ENCODE measurements at regions not wholly inside any gene's neighbourhood (a gene's known extent, or its start where the extent isn't known, plus 50 kb on each side); places are given as distances from the start of the nearest gene placed in this dataset.
"Not testable (repeated sequence)": the region's sequence is repeated elsewhere in the genome, so short reads cannot be mapped to it uniquely, and the experiment has no call there.

DNA sequence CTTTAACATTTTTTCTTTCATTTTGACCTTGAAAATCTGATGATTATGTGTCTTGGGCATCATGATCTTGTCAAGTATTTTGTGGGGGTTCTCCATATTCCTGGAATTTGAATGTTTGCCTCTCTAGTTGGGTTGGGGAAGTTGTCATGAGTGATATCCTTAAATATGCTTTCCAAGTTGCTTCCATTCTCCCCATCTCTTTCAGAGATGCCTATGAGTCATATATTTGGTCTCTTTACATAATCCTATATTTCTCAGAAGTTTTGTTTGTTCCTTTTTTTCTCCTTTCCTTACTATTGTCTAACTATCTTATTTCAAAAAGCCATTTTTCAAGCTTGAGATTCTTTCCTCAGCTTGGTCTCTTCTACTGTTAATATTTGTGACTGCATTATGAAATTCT is 69.0 kb upstream of the CCDC80 start:
- Histone ChIP-seq H3K36me3 (no peaks in the 10 kb centered on the region), H3K4me3 (no peak overlapping the region), H3K4me1 (no peaks in the 10 kb centered on the region), H3K9me3 (peaks cover 0 to 5% (median 0%) of the 10 kb centered on the region in 4 donors), H3K27ac (replicated peaks in 1 of 4) (no peak overlapping the region), H3K27me3 (no peaks in the 10 kb centered on the region)
- TF ChIP-seq CTCF (IDR thresholded peaks at IDR 0.05) (no peak), EP300 (IDR thresholded peaks at IDR 0.05) (no peak), POLR2A (IDR thresholded peaks at IDR 0.05; ENCODE audit: low read depth) (no peak), POLR2AphosphoS5 (IDR thresholded peaks at IDR 0.05) (no peak)
- intact Hi-C loops (cut with DNase I), result no loop called here
- DNase-seq (ENCODE audit: extremely low spot score), result no peak

DNA sequence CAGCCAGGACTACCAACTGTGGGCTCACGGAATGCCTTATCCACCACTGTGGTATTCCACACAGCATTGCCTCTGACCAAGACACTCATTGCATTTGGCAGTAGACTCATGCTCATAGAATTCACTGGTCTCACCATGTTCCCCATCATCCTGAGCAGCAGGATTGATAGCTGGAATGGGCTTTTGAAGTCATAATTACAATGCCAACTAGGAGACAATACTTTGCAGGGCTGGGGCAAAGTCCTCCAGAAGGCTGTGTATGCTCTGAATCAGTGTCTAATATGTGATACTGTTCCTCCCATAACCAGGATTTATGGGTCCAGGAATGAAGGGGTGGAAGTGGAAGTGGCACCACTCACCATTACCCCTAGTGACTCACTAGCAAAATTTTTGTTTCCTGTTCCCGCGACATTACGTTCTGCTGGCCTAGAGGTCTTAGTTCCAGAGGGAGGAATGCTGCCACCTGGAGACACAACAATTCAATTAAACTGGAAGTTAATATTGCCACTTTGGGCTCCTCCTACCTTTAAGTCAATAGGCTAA is 58.6 kb upstream of the CCDC80 start:
- WGBS, result 86% methylated on average over 4 of the region's 4 CpGs
- Histone ChIP-seq H3K27me3 (no peaks in the 10 kb centered on the region), H3K36me3 (no peaks in the 10 kb centered on the region), H3K27ac (replicated peaks in 1 of 4) (no peak overlapping the region), H3K4me1 (peaks cover 0 to 11% (median 3%) of the 10 kb centered on the region in 4 donors), H3K9me3 (no peaks in the 10 kb centered on the region), H3K4me3 (no peak overlapping the region)
- intact Hi-C loops (cut with DNase I), result loop anchor here (10.0 kb wide), 1 partner anchor 55 kb away; the partner anchor contains the start of gene CCDC80
- no peak for DNase-seq (ENCODE audit: extremely low spot score)
- TF ChIP-seq POLR2A (IDR thresholded peaks at IDR 0.05; ENCODE audit: low read depth) (no peak), CTCF (IDR thresholded peaks at IDR 0.05) (no peak), POLR2AphosphoS5 (IDR thresholded peaks at IDR 0.05) (no peak), EP300 (IDR thresholded peaks at IDR 0.05) (no peak)

- DNase-seq (ENCODE audit: extremely low spot score); H3K9me3 ChIP-seq; H3K4me3 ChIP-seq; H3K36me3 ChIP-seq; H3K27ac ChIP-seq (replicated peaks in 1 of 4); H3K27me3 ChIP-seq: not testable (repeated sequence)
- 79% methylated on average over 2 of the region's 2 CpGs for WGBS
- intact Hi-C loops (cut with DNase I), result loop anchor here (10.0 kb wide), 1 partner anchor 54 kb away; the partner anchor contains the start of gene CCDC80
- H3K4me1 ChIP-seq, result peaks cover 0 to 11% (median 3%) of the 10 kb centered on the region in 4 donors
Observed at GRCh38 chr3:112698442-112698841, 57.5 kb upstream of the CCDC80 start.

GRCh38 chr3:112696244-112696643 is 55.3 kb upstream of the CCDC80 start:
- H3K36me3 ChIP-seq; H3K4me3 ChIP-seq; H3K27me3 ChIP-seq; H3K27ac ChIP-seq (replicated peaks in 1 of 4); DNase-seq (ENCODE audit: extremely low spot score); H3K9me3 ChIP-seq: not testable (repeated sequence)
- H3K4me1 ChIP-seq, result peaks cover 0 to 11% (median 3%) of the 10 kb centered on the region in 4 donors
- 76% methylated on average over 3 of the region's 3 CpGs for WGBS
- intact Hi-C loops (cut with DNase I), result loop anchor here (10.0 kb wide), 1 partner anchor 51 kb away; the partner anchor contains the start of gene CCDC80

- peaks cover 0 to 11% (median 3%) of the 10 kb centered on the region in 4 donors for H3K4me1 ChIP-seq
- WGBS, result 49% methylated on average over 3 of the region's 3 CpGs
- TF ChIP-seq POLR2AphosphoS5 (IDR thresholded peaks at IDR 0.05), result peak in 1 of 2 donors; percentile 17
- not testable (repeated sequence) for DNase-seq (ENCODE audit: extremely low spot score); H3K27me3 ChIP-seq; H3K36me3 ChIP-seq; H3K9me3 ChIP-seq; H3K4me3 ChIP-seq
- H3K27ac ChIP-seq (replicated peaks in 1 of 4), result peak overlapping the region; percentile 1 to 50 (median 29)
- intact Hi-C loops (cut with DNase I), result loop anchor here (10.0 kb wide), 1 partner anchor 51 kb away; the partner anchor contains the start of gene CCDC80
Observed at GRCh38 chr3:112695377-112696108, 54.6 kb upstream of the CCDC80 start.

- Histone ChIP-seq H3K4me1 (peaks cover 0 to 13% (median 6%) of the 10 kb centered on the region in 4 donors), H3K27ac (replicated peaks in 1 of 4) (peak overlapping the region; percentile 1 to 50 (median 29))
- H3K4me3 ChIP-seq; H3K36me3 ChIP-seq; H3K9me3 ChIP-seq; H3K27me3 ChIP-seq; DNase-seq (ENCODE audit: extremely low spot score): not testable (repeated sequence)
- intact Hi-C loops (cut with DNase I), result loop anchor here (10.0 kb wide), 1 partner anchor 50 kb away; the partner anchor contains the start of gene CCDC80
- WGBS, result 100% methylated on average over 2 of the region's 2 CpGs
Observed at GRCh38 chr3:112694906-112695305, 54.0 kb upstream of the CCDC80 start.
